ENCODE measurements at regions not wholly inside any gene's neighbourhood (a gene's known extent, or its start where the extent isn't known, plus 50 kb on each side); places are given as distances from the start of the nearest gene placed in this dataset.

DNA sequence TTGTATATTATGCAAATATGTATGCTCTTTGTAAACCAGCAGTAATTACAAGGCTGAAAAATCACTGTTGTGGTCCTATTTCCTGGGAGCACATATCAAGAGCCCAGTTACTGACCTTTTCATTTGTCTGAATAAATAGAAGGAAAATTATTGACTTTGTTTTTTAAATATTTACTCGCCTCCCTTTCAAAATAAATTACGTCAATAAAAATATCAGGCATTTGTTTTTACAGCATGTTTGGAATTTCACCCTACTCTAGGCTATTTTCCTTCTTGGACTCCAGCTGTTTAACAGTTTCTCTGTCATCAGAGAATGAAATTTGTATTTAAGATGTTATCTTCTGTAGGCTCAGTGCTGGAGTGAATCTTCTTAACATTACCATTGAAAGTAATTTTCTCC, 59.9 kb upstream of the LRATD1 start:
- TF ChIP-seq, protein P1, sequence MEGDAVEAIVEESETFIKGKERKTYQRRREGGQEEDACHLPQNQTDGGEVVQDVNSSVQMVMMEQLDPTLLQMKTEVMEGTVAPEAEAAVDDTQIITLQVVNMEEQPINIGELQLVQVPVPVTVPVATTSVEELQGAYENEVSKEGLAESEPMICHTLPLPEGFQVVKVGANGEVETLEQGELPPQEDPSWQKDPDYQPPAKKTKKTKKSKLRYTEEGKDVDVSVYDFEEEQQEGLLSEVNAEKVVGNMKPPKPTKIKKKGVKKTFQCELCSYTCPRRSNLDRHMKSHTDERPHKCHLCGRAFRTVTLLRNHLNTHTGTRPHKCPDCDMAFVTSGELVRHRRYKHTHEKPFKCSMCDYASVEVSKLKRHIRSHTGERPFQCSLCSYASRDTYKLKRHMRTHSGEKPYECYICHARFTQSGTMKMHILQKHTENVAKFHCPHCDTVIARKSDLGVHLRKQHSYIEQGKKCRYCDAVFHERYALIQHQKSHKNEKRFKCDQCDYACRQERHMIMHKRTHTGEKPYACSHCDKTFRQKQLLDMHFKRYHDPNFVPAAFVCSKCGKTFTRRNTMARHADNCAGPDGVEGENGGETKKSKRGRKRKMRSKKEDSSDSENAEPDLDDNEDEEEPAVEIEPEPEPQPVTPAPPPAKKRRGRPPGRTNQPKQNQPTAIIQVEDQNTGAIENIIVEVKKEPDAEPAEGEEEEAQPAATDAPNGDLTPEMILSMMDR (IDR thresholded peaks at IDR 0.05): no peak
- TF ChIP-seq, protein P2, sequence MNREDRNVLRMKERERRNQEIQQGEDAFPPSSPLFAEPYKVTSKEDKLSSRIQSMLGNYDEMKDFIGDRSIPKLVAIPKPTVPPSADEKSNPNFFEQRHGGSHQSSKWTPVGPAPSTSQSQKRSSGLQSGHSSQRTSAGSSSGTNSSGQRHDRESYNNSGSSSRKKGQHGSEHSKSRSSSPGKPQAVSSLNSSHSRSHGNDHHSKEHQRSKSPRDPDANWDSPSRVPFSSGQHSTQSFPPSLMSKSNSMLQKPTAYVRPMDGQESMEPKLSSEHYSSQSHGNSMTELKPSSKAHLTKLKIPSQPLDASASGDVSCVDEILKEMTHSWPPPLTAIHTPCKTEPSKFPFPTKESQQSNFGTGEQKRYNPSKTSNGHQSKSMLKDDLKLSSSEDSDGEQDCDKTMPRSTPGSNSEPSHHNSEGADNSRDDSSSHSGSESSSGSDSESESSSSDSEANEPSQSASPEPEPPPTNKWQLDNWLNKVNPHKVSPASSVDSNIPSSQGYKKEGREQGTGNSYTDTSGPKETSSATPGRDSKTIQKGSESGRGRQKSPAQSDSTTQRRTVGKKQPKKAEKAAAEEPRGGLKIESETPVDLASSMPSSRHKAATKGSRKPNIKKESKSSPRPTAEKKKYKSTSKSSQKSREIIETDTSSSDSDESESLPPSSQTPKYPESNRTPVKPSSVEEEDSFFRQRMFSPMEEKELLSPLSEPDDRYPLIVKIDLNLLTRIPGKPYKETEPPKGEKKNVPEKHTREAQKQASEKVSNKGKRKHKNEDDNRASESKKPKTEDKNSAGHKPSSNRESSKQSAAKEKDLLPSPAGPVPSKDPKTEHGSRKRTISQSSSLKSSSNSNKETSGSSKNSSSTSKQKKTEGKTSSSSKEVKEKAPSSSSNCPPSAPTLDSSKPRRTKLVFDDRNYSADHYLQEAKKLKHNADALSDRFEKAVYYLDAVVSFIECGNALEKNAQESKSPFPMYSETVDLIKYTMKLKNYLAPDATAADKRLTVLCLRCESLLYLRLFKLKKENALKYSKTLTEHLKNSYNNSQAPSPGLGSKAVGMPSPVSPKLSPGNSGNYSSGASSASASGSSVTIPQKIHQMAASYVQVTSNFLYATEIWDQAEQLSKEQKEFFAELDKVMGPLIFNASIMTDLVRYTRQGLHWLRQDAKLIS (CRISPR knock-in tag; IDR thresholded peaks at IDR 0.05; ENCODE audit: borderline replicate concordance): no peak
- TF ChIP-seq, protein P3, sequence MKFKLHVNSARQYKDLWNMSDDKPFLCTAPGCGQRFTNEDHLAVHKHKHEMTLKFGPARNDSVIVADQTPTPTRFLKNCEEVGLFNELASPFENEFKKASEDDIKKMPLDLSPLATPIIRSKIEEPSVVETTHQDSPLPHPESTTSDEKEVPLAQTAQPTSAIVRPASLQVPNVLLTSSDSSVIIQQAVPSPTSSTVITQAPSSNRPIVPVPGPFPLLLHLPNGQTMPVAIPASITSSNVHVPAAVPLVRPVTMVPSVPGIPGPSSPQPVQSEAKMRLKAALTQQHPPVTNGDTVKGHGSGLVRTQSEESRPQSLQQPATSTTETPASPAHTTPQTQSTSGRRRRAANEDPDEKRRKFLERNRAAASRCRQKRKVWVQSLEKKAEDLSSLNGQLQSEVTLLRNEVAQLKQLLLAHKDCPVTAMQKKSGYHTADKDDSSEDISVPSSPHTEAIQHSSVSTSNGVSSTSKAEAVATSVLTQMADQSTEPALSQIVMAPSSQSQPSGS (CRISPR knock-in tag; IDR thresholded peaks at IDR 0.05; ENCODE audit: borderline replicate concordance, low read depth): no peak
- no peak for TF ChIP-seq FOXJ3 (CRISPR knock-in tag; IDR thresholded peaks at IDR 0.05; ENCODE audit: borderline replicate concordance)

All from WTC11 (cell line).